ENCODE measurements at regions not wholly inside any gene's neighbourhood (a gene's known extent, or its start where the extent isn't known, plus 50 kb on each side); places are given as distances from the start of the nearest gene placed in this dataset.
A peak's percentile ranks its signal among the peaks of the same experiment; 100 is the strongest.

DNA sequence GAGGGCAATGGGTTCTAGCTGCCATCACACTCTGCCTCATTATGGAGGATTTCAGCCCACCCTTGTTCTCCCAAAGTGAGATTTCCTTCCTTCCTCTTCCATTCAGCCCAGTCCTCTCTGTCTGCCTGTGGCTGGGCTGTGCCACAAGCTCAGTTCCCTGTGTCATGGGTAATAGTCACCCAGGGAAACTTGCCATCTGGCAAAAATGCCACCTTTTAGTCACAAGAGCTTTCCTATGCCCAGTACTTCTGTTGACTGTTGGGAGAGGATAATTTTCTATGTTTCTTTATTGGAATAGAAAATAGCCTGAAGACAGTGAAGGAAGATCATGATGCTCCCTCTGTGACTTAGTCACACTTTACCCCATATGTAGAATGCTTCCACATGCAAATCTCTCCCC, 71.4 kb downstream of the TLR4 start:
- Mint-ChIP-seq H3K9me3 (peaks cover 4% of the 10 kb centered on the region), H3K4me3 (no peak overlapping the region), H3K27ac (ENCODE audit: unreplicated experiment) (no peak overlapping the region), H3K27me3 (ENCODE audit: low read depth) (peaks cover 6% of the 10 kb centered on the region), H3K4me1 (no peaks in the 10 kb centered on the region), H3K36me3 (ENCODE audit: low read depth) (no peaks in the 10 kb centered on the region)
- no peak for TF ChIP-seq CTCF (conservative IDR thresholded peaks at IDR 0.05)
- DNase-seq (ENCODE audit: low read depth, low spot score) = no peak

- Mint-ChIP-seq H3K4me1 (no peaks in the 10 kb centered on the region), H3K27ac (ENCODE audit: unreplicated experiment) (no peak overlapping the region), H3K36me3 (ENCODE audit: low read depth) (no peaks in the 10 kb centered on the region), H3K9me3 (no peaks in the 10 kb centered on the region), H3K4me3 (no peak overlapping the region), H3K27me3 (ENCODE audit: low read depth) (peaks cover 8% of the 10 kb centered on the region)
- no peak for TF ChIP-seq CTCF (conservative IDR thresholded peaks at IDR 0.05)
- no peak for DNase-seq (ENCODE audit: low read depth, low spot score)
Observed at GRCh38 chr9:117777823-117778222, 73.6 kb downstream of the TLR4 start.

GRCh38 chr9:117779760-117780159, 75.6 kb downstream of the TLR4 start:
- DNase-seq (ENCODE audit: low read depth, low spot score) = no peak
- Mint-ChIP-seq H3K27ac (ENCODE audit: unreplicated experiment) (no peak overlapping the region), H3K4me3 (no peak overlapping the region), H3K36me3 (ENCODE audit: low read depth) (no peaks in the 10 kb centered on the region), H3K4me1 (no peaks in the 10 kb centered on the region), H3K9me3 (no peaks in the 10 kb centered on the region), H3K27me3 (ENCODE audit: low read depth) (peaks cover 8% of the 10 kb centered on the region)
- no peak for TF ChIP-seq CTCF (conservative IDR thresholded peaks at IDR 0.05)

DNA sequence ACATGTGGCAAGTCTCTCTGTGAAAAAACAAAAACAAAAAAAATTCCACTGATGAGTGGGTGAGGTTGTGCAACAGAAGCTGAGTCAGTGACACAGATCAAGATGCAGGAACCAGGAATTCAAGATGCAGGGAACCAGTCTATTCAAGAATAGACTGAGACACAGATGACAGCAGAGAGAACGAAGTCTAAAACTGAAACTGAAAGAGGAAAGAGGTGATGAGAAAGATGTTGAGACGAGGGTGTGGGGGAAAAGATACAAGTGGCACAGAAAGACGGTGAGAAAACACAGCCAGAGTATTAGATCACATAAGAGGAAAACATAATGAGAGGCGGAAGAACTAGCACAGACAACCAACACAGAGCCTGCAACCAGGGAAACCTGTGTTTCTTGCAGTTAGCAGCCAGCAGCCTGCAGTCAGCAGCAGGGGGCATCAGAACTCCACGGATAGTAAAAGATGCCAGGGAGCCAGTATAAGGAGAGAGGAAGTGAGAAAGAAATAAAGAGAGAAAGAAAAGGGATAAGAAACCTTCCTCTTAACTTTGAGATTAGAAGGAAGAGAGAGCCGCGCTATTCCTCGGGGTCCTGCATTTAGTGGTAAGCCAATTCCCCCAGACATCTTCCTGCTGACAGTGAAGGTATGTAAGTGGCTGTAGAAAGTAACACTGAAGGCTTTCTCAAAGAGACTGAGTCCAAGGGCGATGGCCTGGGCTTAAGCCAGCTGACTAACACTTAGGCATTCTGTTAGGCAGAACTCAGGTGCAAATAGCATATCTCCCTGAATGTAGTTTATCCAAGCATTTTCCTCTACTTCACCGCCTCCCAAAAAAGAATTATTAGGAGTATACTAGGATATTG, 79.0 kb downstream of the TLR4 start:
- H3K27ac Mint-ChIP-seq (ENCODE audit: unreplicated experiment) = no peak overlapping the region
- H3K36me3 Mint-ChIP-seq (ENCODE audit: low read depth) = no peaks in the 10 kb centered on the region
- DNase-seq (ENCODE audit: low read depth, low spot score) = peak; percentile 71
- TF ChIP-seq CTCF (conservative IDR thresholded peaks at IDR 0.05) = peak; percentile 93
- peaks cover 5% of the 10 kb centered on the region for H3K27me3 Mint-ChIP-seq (ENCODE audit: low read depth)
- H3K4me3 Mint-ChIP-seq = no peak overlapping the region
- H3K9me3 Mint-ChIP-seq = no peaks in the 10 kb centered on the region
- H3K4me1 Mint-ChIP-seq = no peaks in the 10 kb centered on the region

DNA sequence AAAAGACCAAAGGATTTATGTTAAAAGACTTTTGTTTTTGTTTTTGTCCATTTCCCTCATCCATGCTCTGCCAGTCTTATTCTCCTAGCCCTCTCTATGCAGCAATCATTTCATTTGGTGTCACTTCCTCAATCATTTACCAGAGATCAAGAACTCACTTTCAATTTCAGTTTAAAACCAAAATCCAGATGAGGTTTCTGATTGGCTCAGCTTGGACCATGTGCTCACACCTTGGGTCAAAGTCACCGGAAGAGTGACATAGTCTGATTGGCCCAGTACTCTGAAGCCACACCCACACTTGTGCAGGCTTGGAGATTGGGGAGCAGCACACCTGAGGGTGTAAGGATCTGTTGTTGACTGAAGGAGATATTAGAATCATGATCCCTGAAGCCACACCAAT, 79.6 kb downstream of the TLR4 start:
- TF ChIP-seq CTCF (conservative IDR thresholded peaks at IDR 0.05) = no peak
- no peaks in the 10 kb centered on the region for H3K4me1 Mint-ChIP-seq
- H3K36me3 Mint-ChIP-seq (ENCODE audit: low read depth) = no peaks in the 10 kb centered on the region
- H3K27me3 Mint-ChIP-seq (ENCODE audit: low read depth) = peaks cover 4% of the 10 kb centered on the region
- H3K27ac Mint-ChIP-seq (ENCODE audit: unreplicated experiment) = no peak overlapping the region
- H3K9me3 Mint-ChIP-seq = no peaks in the 10 kb centered on the region
- DNase-seq (ENCODE audit: low read depth, low spot score) = no peak
- no peak overlapping the region for H3K4me3 Mint-ChIP-seq
